ENCODE measurements at regions not wholly inside any gene's neighbourhood (a gene's known extent, or its start where the extent isn't known, plus 50 kb on each side); places are given as distances from the start of the nearest gene placed in this dataset.

GRCh38 chr3:161866176-161866575, 369.6 kb downstream of the OTOL1 start:
- no peak for FAIRE-seq
- DNase-seq (ENCODE audit: low read depth), result no peak
- no peaks in the 10 kb centered on the region for H3K9me3 Mint-ChIP-seq (ENCODE audit: unreplicated experiment)

GRCh38 chr3:161875483-161875882, 378.9 kb downstream of the OTOL1 start:
- Mint-ChIP-seq H3K27me3 (ENCODE audit: low read depth, unreplicated experiment) (no peaks in the 10 kb centered on the region), H3K27ac (ENCODE audit: unreplicated experiment) (no peak overlapping the region), H3K9me3 (ENCODE audit: unreplicated experiment) (no peaks in the 10 kb centered on the region), H3K4me3 (ENCODE audit: unreplicated experiment) (no peak overlapping the region), H3K36me3 (ENCODE audit: low read depth, unreplicated experiment) (no peaks in the 10 kb centered on the region), H3K4me1 (ENCODE audit: low read depth, unreplicated experiment) (no peaks in the 10 kb centered on the region)
- Histone ChIP-seq H2AFZ (ENCODE audit: low read depth, low read length) (no peak overlapping the region), H3K4me2 (ENCODE audit: low read length) (no peak overlapping the region), H3K9me3 (ENCODE audit: insufficient read depth, low read depth, low read length) (no peaks in the 10 kb centered on the region), H3K27ac (ENCODE audit: low read depth, low read length) (no peak overlapping the region), H4K20me1 (ENCODE audit: insufficient read depth, low read length) (no peaks in the 10 kb centered on the region), H3K27me3 (ENCODE audit: insufficient read depth, low read length) (no peaks in the 10 kb centered on the region), H3K4me1 (ENCODE audit: insufficient read depth, low read length) (no peaks in the 10 kb centered on the region), H3K79me2 (ENCODE audit: insufficient read depth, low read length) (no peaks in the 10 kb centered on the region), H3K9ac (ENCODE audit: low read length) (no peak overlapping the region), H3K4me3 (ENCODE audit: insufficient read depth, low read depth, low read length) (no peak overlapping the region), H3K36me3 (ENCODE audit: insufficient read depth, low read length) (no peaks in the 10 kb centered on the region)
- DNase-seq (ENCODE audit: low read depth) (no peak), FAIRE-seq (no peak)
- no peak for TF ChIP-seq CTCF (IDR thresholded peaks at IDR 0.05; ENCODE audit: insufficient read depth, low read depth, low read length)

More at GRCh38 chr3:161866176-161866575, 369.6 kb downstream of the OTOL1 start:
- H3K79me2 ChIP-seq (ENCODE audit: insufficient read depth, low read length), result no peaks in the 10 kb centered on the region
- Mint-ChIP-seq H3K27me3 (ENCODE audit: low read depth, unreplicated experiment) (no peaks in the 10 kb centered on the region), H3K4me3 (ENCODE audit: unreplicated experiment) (no peak overlapping the region), H3K4me1 (ENCODE audit: low read depth, unreplicated experiment) (no peaks in the 10 kb centered on the region), H3K27ac (ENCODE audit: unreplicated experiment) (no peak overlapping the region), H3K36me3 (ENCODE audit: low read depth, unreplicated experiment) (no peaks in the 10 kb centered on the region)
- no peak overlapping the region for H3K27ac ChIP-seq (ENCODE audit: low read depth, low read length)
- no peak overlapping the region for H2AFZ ChIP-seq (ENCODE audit: low read depth, low read length)
- no peak overlapping the region for H3K4me2 ChIP-seq (ENCODE audit: low read length)
- no peaks in the 10 kb centered on the region for H3K36me3 ChIP-seq (ENCODE audit: insufficient read depth, low read length)
- TF ChIP-seq EZH2 (IDR thresholded peaks at IDR 0.05; ENCODE audit: insufficient read depth, low read length) (no peak), CTCF (IDR thresholded peaks at IDR 0.05; ENCODE audit: insufficient read depth, low read depth, low read length) (no peak)
- no peaks in the 10 kb centered on the region for H3K27me3 ChIP-seq (ENCODE audit: insufficient read depth, low read length)
- H3K9me3 ChIP-seq (ENCODE audit: insufficient read depth, low read depth, low read length), result no peaks in the 10 kb centered on the region
- no peak overlapping the region for H3K4me3 ChIP-seq (ENCODE audit: insufficient read depth, low read depth, low read length)
- no peak overlapping the region for H3K9ac ChIP-seq (ENCODE audit: low read length)
- no peaks in the 10 kb centered on the region for H4K20me1 ChIP-seq (ENCODE audit: insufficient read depth, low read length)
- no peaks in the 10 kb centered on the region for H3K4me1 ChIP-seq (ENCODE audit: insufficient read depth, low read length)

GRCh38 chr3:161879470-161879869, 382.9 kb downstream of the OTOL1 start:
- Mint-ChIP-seq H3K4me1 (ENCODE audit: low read depth, unreplicated experiment) (no peaks in the 10 kb centered on the region), H3K4me3 (ENCODE audit: unreplicated experiment) (no peak overlapping the region), H3K9me3 (ENCODE audit: unreplicated experiment) (peaks cover 5% of the 10 kb centered on the region), H3K27me3 (ENCODE audit: low read depth, unreplicated experiment) (no peaks in the 10 kb centered on the region), H3K36me3 (ENCODE audit: low read depth, unreplicated experiment) (no peaks in the 10 kb centered on the region), H3K27ac (ENCODE audit: unreplicated experiment) (no peak overlapping the region)
- Histone ChIP-seq H4K20me1 (ENCODE audit: insufficient read depth, low read length) (no peaks in the 10 kb centered on the region), H2AFZ (ENCODE audit: low read depth, low read length) (no peak overlapping the region), H3K4me1 (ENCODE audit: insufficient read depth, low read length) (no peaks in the 10 kb centered on the region), H3K79me2 (ENCODE audit: insufficient read depth, low read length) (no peaks in the 10 kb centered on the region), H3K4me3 (ENCODE audit: insufficient read depth, low read depth, low read length) (no peak overlapping the region), H3K27me3 (ENCODE audit: insufficient read depth, low read length) (no peaks in the 10 kb centered on the region), H3K27ac (ENCODE audit: low read depth, low read length) (no peak overlapping the region), H3K36me3 (ENCODE audit: insufficient read depth, low read length) (no peaks in the 10 kb centered on the region), H3K9ac (ENCODE audit: low read length) (no peak overlapping the region), H3K9me3 (ENCODE audit: insufficient read depth, low read depth, low read length) (no peaks in the 10 kb centered on the region), H3K4me2 (ENCODE audit: low read length) (no peak overlapping the region)
- no peak for TF ChIP-seq CTCF (IDR thresholded peaks at IDR 0.05; ENCODE audit: insufficient read depth, low read depth, low read length)
- no peak for TF ChIP-seq EZH2 (IDR thresholded peaks at IDR 0.05; ENCODE audit: insufficient read depth, low read length)
- FAIRE-seq, result no peak
- DNase-seq (ENCODE audit: low read depth), result peak; percentile 47
